ENCODE measurements at regions not wholly inside any gene's neighbourhood (a gene's known extent, or its start where the extent isn't known, plus 50 kb on each side); places are given as distances from the start of the nearest gene placed in this dataset.

DNA sequence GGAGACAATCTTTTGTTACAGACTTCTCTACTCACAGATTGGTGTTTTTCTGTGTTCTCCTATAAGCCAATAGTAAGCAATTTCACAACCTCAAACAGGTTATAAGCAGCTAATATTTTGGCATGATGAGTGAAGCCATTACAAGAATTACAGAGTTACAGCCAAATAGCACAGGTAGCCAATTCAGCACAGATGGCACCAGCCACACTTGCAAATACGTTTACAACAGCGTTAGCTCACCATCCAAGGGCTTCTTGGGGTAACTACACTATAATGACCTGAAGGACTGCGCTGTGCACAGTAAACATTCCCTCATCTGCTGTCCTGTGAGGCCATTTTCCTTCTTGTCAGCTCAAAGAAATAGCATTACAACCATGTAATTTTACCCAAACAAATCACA lies 428.6 kb downstream of the TCERG1L start:
- DNase-seq (ENCODE audit: low read depth, low spot score) = no peak
- no peak overlapping the region for H3K27ac ChIP-seq (ENCODE audit: control insufficient read depth, insufficient read depth, low read length)
- dilution Hi-C loops (cut with MboI; ENCODE audit: extremely low pct_ligation_motif_present, low sequenced_read_pairs) = no loop called here

GRCh38 chr10:130884456-130884855 lies 427.1 kb downstream of the TCERG1L start:
- H3K36me3 ChIP-seq (ENCODE audit: control insufficient read depth in 2 of 2, extremely low read depth in 1 of 2, insufficient read depth in 2 of 2, low read length in 2 of 2) = no peaks in the 10 kb centered on the region
- no peak for TF ChIP-seq CTCF (optimal IDR thresholded peaks at IDR 0.05 in 1 of 3, IDR thresholded peaks at IDR 0.05 in 1 of 3, conservative IDR thresholded peaks at IDR 0.05 in 1 of 3; ENCODE audit: extremely low read depth in 1 of 3, insufficient read depth in 2 of 3, low read length in 3 of 3)
- no peak for TF ChIP-seq EZH2 (IDR thresholded peaks at IDR 0.05; ENCODE audit: low read length)
- no peak for FAIRE-seq
- no peak overlapping the region for H3K4me2 ChIP-seq (ENCODE audit: control insufficient read depth, extremely low read depth, insufficient read depth, low read depth, low read length)
- no peak overlapping the region for H3K4me3 ChIP-seq (ENCODE audit: control insufficient read depth in 2 of 3, extremely low read depth in 1 of 3, insufficient read depth in 2 of 3, low read depth in 1 of 3, low read length in 3 of 3)
- no peak for DNase-seq (ENCODE audit: low read depth, low spot score)
- no peaks in the 10 kb centered on the region for H3K4me1 ChIP-seq (ENCODE audit: control insufficient read depth, extremely low read depth, insufficient read depth, low read length)
- H2AFZ ChIP-seq (ENCODE audit: control insufficient read depth, low read length) = no peak overlapping the region
- dilution Hi-C loops (cut with MboI; ENCODE audit: extremely low pct_ligation_motif_present, low sequenced_read_pairs) = no loop called here
- H3K27ac ChIP-seq (ENCODE audit: control insufficient read depth, insufficient read depth, low read length) = no peak overlapping the region
- peaks cover 6% of the 10 kb centered on the region for H3K9me3 ChIP-seq (ENCODE audit: control insufficient read depth, low read depth, low read length)
- H3K9ac ChIP-seq (ENCODE audit: control insufficient read depth, extremely low read depth, insufficient read depth, low read length) = no peak overlapping the region
- H3K9me1 ChIP-seq (ENCODE audit: control insufficient read depth, extremely low read depth, insufficient read depth, low read length) = no peaks in the 10 kb centered on the region
- no peaks in the 10 kb centered on the region for H4K20me1 ChIP-seq (ENCODE audit: control insufficient read depth, extremely low read depth, insufficient read depth, low read length)
- H3K79me2 ChIP-seq (ENCODE audit: control insufficient read depth, insufficient read depth, low read length) = no peaks in the 10 kb centered on the region
- no peaks in the 10 kb centered on the region for H3K27me3 ChIP-seq (ENCODE audit: control insufficient read depth, extremely low read depth, insufficient read depth, low read length)

More for the DNA sequence above, 428.6 kb downstream of the TCERG1L start:
- peaks cover 4% of the 10 kb centered on the region for H3K9me3 ChIP-seq (ENCODE audit: control insufficient read depth, low read depth, low read length)
- H4K20me1 ChIP-seq (ENCODE audit: control insufficient read depth, extremely low read depth, insufficient read depth, low read length) = no peaks in the 10 kb centered on the region
- H3K4me2 ChIP-seq (ENCODE audit: control insufficient read depth, extremely low read depth, insufficient read depth, low read depth, low read length) = no peak overlapping the region
- no peaks in the 10 kb centered on the region for H3K27me3 ChIP-seq (ENCODE audit: control insufficient read depth, extremely low read depth, insufficient read depth, low read length)
- H3K9ac ChIP-seq (ENCODE audit: control insufficient read depth, extremely low read depth, insufficient read depth, low read length) = no peak overlapping the region
- H3K9me1 ChIP-seq (ENCODE audit: control insufficient read depth, extremely low read depth, insufficient read depth, low read length) = no peaks in the 10 kb centered on the region
- H2AFZ ChIP-seq (ENCODE audit: control insufficient read depth, low read length) = no peak overlapping the region
- no peaks in the 10 kb centered on the region for H3K4me1 ChIP-seq (ENCODE audit: control insufficient read depth, extremely low read depth, insufficient read depth, low read length)
- no peaks in the 10 kb centered on the region for H3K36me3 ChIP-seq (ENCODE audit: control insufficient read depth in 2 of 2, extremely low read depth in 1 of 2, insufficient read depth in 2 of 2, low read length in 2 of 2)
- no peaks in the 10 kb centered on the region for H3K79me2 ChIP-seq (ENCODE audit: control insufficient read depth, insufficient read depth, low read length)
- no peak for FAIRE-seq
- no peak overlapping the region for H3K4me3 ChIP-seq (ENCODE audit: control insufficient read depth in 2 of 3, extremely low read depth in 1 of 3, insufficient read depth in 2 of 3, low read depth in 1 of 3, low read length in 3 of 3)
- no peak for TF ChIP-seq CTCF (optimal IDR thresholded peaks at IDR 0.05 in 1 of 3, IDR thresholded peaks at IDR 0.05 in 1 of 3, conservative IDR thresholded peaks at IDR 0.05 in 1 of 3; ENCODE audit: extremely low read depth in 1 of 3, insufficient read depth in 2 of 3, low read length in 3 of 3)
- TF ChIP-seq EZH2 (IDR thresholded peaks at IDR 0.05; ENCODE audit: low read length) = no peak
